HFFc6 (cell line): ENCODE measurements at regions not wholly inside any gene's neighbourhood (a gene's known extent, or its start where the extent isn't known, plus 50 kb on each side); places are given as distances from the start of the nearest gene placed in this dataset.

ENCODE experiments used
- DNase-seq: peaks from one replicate; pipeline ENCODE4 v3.0.0-alpha.2; 2018
- H3K27ac Mint-ChIP-seq: 2 replicates; pipeline ENCODE4 v1.8.0; 2020; ENCODE audit warnings: mild to moderate bottlenecking, mixed read lengths
- H3K27me3 Mint-ChIP-seq: 2 replicates; pipeline ENCODE4 v1.8.0; 2021; ENCODE audit warnings: mild to moderate bottlenecking, moderate library complexity, mixed read lengths; ENCODE audit not compliant: insufficient read depth
- H3K36me3 Mint-ChIP-seq: 2 replicates; pipeline ENCODE4 v1.8.0; 2021; ENCODE audit warnings: low read depth, mixed read lengths
- H3K4me1 Mint-ChIP-seq: 2 replicates; pipeline ENCODE4 v1.8.0; 2020; ENCODE audit warnings: low read depth, mixed read lengths
- H3K4me3 Mint-ChIP-seq: 2 replicates; pipeline ENCODE4 v1.8.0; 2020; ENCODE audit warnings: mild to moderate bottlenecking, moderate library complexity, mixed read lengths
- H3K9me3 Mint-ChIP-seq: 2 replicates; pipeline ENCODE4 v1.8.0; 2020; ENCODE audit warnings: mild to moderate bottlenecking, mixed read lengths
- TF ChIP-seq, protein P1 (sequence below): fragments of 200-600 bp; sonication (generic); IDR thresholded peaks from 2 replicates; pipeline ENCODE4 v1.5.0; 2021; ENCODE audit warnings: antibody characterized with exemption, mild to moderate bottlenecking

DNA sequence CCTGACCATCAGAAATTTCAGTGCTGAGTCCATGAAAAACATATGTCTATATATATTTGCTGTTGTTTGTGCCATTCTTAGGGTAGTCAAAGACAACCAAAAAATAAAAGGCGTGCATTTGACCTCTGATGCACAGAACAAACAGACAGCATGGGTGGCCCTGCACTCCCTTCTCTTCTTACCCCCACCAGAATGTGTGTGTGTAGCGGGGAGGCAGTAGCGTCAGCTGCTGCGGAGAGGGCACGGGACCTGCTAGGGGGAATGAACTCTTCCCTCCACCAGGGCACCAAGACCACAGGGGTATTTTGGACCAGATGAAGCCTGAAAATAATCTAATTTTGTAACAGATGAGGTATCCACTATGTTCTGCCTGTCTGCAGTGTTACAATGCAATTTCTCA is 277.7 kb upstream of the ZNF32 start:
- TF ChIP-seq, protein P1, sequence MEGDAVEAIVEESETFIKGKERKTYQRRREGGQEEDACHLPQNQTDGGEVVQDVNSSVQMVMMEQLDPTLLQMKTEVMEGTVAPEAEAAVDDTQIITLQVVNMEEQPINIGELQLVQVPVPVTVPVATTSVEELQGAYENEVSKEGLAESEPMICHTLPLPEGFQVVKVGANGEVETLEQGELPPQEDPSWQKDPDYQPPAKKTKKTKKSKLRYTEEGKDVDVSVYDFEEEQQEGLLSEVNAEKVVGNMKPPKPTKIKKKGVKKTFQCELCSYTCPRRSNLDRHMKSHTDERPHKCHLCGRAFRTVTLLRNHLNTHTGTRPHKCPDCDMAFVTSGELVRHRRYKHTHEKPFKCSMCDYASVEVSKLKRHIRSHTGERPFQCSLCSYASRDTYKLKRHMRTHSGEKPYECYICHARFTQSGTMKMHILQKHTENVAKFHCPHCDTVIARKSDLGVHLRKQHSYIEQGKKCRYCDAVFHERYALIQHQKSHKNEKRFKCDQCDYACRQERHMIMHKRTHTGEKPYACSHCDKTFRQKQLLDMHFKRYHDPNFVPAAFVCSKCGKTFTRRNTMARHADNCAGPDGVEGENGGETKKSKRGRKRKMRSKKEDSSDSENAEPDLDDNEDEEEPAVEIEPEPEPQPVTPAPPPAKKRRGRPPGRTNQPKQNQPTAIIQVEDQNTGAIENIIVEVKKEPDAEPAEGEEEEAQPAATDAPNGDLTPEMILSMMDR: no peak
- Mint-ChIP-seq H3K27ac (no peak overlapping the region), H3K36me3 (no peaks in the 10 kb centered on the region), H3K27me3 (peaks cover 2% of the 10 kb centered on the region; the same call in 1 of the 2 replicates), H3K9me3 (no peaks in the 10 kb centered on the region), H3K4me3 (no peak overlapping the region), H3K4me1 (peaks cover 45% of the 10 kb centered on the region)
- no peak for DNase-seq

DNA sequence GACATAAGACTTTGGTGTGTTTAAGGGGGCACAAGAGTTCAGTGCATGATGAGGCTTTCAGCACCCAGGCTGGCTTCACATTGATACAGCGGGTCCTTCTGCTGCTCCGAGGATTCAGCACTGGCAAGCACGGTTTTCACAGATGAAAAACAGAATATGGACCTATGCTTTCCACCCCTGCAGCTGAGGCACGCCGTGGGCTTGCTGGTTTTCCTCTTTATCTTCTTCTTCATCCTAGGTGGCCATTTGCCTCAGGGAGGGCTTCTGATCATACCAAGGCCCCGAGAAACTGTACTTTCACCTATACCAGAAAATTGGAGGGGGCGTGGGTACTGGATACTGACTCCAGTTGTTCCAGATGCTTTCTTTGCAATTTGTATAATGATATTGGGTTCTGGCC is 277.1 kb upstream of the ZNF32 start:
- Mint-ChIP-seq H3K27me3 (peaks cover 2% of the 10 kb centered on the region; the same call in 1 of the 2 replicates), H3K36me3 (no peaks in the 10 kb centered on the region), H3K27ac (no peak overlapping the region), H3K4me3 (no peak overlapping the region), H3K9me3 (no peaks in the 10 kb centered on the region), H3K4me1 (peaks cover 39% of the 10 kb centered on the region)
- no peak for DNase-seq
- TF ChIP-seq, protein P1: no peak

DNA sequence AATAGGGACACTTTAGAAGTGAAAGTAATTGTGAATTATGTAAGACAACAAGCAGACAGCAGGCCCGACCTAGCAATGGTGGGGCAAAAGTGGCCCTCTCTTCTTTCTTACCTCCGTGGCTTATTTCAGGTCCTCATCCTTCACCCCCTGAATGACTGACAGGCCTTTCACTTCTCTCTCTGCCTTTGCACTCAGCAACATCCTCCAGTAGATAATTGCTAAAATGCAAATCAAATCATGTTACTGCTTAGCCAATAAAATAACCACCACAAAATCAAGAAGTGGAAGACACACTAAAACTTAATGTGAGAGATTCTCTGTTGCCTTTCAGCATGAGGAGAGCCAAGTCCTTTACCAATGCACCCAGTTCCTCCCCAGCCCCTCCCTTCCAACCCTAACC is 274.6 kb upstream of the ZNF32 start:
- DNase-seq: no peak
- TF ChIP-seq, protein P1: no peak
- Mint-ChIP-seq H3K27ac (no peak overlapping the region), H3K27me3 (peaks cover 2% of the 10 kb centered on the region; the same call in 1 of the 2 replicates), H3K4me1 (peaks cover 17% of the 10 kb centered on the region), H3K9me3 (peaks cover 4% of the 10 kb centered on the region; the same call in 1 of the 2 replicates), H3K36me3 (no peaks in the 10 kb centered on the region; the same call in 1 of the 2 replicates), H3K4me3 (no peak overlapping the region)

DNA sequence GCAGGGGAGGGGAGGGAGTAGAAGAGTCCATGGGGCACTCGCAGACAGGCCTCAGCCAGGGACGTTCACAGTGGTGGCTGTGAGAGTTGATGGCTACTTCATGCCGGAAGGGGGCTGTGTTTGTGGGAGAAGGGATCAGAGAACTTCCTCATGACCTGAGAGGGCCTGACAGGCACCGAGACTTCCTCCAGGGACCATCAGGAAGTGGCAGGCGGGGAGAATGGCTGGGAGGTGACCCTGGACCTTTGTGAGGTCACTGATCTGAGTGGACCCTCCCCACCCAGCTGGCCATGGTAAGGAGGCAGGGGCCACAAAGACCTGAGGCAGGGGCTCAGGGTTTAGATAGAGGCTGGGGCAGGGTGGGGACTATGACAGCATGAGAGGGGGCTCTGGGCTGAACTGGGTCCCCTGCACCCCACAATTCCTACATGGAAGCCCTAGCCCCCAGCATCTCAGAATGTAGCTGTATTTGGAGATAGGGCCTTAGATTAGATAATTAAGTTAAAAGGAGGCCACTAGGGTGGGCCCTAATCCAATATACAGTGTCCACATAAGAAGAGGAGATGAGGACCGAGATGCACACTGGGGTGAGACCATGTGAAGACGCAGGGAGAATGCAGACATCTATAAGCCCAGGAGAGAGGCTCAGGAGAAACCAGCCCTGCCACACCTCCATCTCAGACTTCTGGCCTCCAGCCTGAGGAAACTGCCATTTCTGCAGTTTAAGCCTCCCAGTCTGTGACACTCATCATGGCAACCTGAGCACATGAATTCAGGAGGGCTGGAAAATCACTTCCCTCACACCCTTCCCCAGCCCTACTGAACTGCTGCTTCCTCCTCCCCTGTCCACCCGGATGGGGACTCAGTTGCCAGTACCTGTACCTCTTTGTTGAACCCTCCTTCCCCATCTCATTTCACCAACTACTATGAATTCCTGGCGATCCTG is 273.9 kb upstream of the ZNF32 start:
- H3K27me3 Mint-ChIP-seq: peaks cover 2% of the 10 kb centered on the region; the same call in 1 of the 2 replicates
- no peak for DNase-seq
- TF ChIP-seq, protein P1: no peak
- H3K27ac Mint-ChIP-seq: no peak overlapping the region
- peaks cover 10% of the 10 kb centered on the region for H3K4me1 Mint-ChIP-seq
- H3K4me3 Mint-ChIP-seq: no peak overlapping the region
- H3K9me3 Mint-ChIP-seq: peaks cover 4% of the 10 kb centered on the region; the same call in 1 of the 2 replicates
- no peaks in the 10 kb centered on the region; the same call in 1 of the 2 replicates for H3K36me3 Mint-ChIP-seq

DNA sequence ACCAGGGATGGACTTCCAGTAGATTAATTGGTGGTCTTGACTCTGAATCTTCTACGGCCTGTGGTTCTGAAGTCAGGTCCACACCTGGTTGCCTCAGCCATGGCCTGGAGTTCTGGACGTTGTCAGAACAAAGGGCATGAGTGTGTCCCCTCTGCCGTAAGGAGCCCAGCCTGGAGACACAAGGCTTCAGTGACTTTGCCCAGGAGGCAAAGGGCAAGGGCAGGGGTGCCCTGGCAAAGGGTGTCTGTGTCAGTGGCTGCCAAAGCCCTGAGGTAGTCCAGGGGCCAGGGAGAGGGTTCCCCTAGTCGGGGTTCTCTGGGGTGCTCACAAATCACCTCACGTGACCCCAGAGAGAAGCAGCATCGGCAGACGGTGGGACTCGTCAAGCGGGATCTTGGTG is 273.2 kb upstream of the ZNF32 start:
- Mint-ChIP-seq H3K4me1 (0 out of 2 replicates have a peak, but pooled peaks cover 6% of the 10 kb centered on the region), H3K27me3 (peaks cover 2% of the 10 kb centered on the region; the same call in 1 of the 2 replicates), H3K36me3 (no peaks in the 10 kb centered on the region; the same call in 1 of the 2 replicates), H3K9me3 (peaks cover 4% of the 10 kb centered on the region; the same call in 1 of the 2 replicates), H3K27ac (no peak overlapping the region), H3K4me3 (no peak overlapping the region)
- DNase-seq: no peak
- TF ChIP-seq, protein P1: no peak
